ENCODE measurements at regions not wholly inside any gene's neighbourhood (a gene's known extent, or its start where the extent isn't known, plus 50 kb on each side); places are given as distances from the start of the nearest gene placed in this dataset.

GRCh38 chr13:50713523-50714248, 129.8 kb downstream of the DLEU7 start:
- no peak for TF ChIP-seq CTCF (IDR thresholded peaks at IDR 0.05)
- TF ChIP-seq POLR2AphosphoS5 (IDR thresholded peaks at IDR 0.05) = no peak
- TF ChIP-seq POLR2A (IDR thresholded peaks at IDR 0.05) = no peak

Data from prostate gland (tissue), 2 donors.